GM12864 (cell line): ENCODE measurements at regions not wholly inside any gene's neighbourhood (a gene's known extent, or its start where the extent isn't known, plus 50 kb on each side); places are given as distances from the start of the nearest gene placed in this dataset.

Source experiments
- DNase-seq: peaks from one replicate; pipeline ENCODE4 v3.0.0-alpha.2; 2011; ENCODE audit warnings: low read depth
- H3K4me3 ChIP-seq: 2 replicates; pipeline ENCODE4 v1.5.1; 2011; ENCODE audit warnings: mild to moderate bottlenecking, low read depth, low read length, control low read depth
- TF ChIP-seq, protein P1 (sequence below): IDR thresholded peaks from 2 replicates; pipeline ENCODE4 v1.5.1; 2011; ENCODE audit warnings: low read depth, mild to moderate bottlenecking, moderate library complexity, low read length, control low read depth, inconsistent platforms; ENCODE audit errors: missing control alignments

DNA sequence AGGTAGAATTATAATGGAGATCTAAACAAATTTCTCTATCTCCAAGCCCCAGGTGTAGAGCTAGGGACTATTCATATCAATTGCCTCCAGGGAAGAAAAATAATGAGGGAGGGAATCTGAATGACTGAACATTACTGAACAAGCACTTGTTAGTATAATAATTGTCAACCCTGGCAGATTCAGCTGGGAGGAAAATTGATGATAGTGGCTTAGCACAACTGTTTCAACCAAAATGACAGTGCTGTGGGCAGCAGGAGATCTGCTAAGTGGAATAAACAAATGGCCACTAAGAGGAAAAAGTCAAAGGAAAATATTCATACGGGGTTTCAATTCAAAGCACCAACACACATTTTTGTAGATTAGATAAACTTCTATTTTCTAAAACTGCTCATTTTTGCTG is 294.9 kb upstream of the ZNF385D start:
- H3K4me3 ChIP-seq = no peak overlapping the region
- TF ChIP-seq, protein P1, sequence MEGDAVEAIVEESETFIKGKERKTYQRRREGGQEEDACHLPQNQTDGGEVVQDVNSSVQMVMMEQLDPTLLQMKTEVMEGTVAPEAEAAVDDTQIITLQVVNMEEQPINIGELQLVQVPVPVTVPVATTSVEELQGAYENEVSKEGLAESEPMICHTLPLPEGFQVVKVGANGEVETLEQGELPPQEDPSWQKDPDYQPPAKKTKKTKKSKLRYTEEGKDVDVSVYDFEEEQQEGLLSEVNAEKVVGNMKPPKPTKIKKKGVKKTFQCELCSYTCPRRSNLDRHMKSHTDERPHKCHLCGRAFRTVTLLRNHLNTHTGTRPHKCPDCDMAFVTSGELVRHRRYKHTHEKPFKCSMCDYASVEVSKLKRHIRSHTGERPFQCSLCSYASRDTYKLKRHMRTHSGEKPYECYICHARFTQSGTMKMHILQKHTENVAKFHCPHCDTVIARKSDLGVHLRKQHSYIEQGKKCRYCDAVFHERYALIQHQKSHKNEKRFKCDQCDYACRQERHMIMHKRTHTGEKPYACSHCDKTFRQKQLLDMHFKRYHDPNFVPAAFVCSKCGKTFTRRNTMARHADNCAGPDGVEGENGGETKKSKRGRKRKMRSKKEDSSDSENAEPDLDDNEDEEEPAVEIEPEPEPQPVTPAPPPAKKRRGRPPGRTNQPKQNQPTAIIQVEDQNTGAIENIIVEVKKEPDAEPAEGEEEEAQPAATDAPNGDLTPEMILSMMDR = no peak
- no peak for DNase-seq

DNA sequence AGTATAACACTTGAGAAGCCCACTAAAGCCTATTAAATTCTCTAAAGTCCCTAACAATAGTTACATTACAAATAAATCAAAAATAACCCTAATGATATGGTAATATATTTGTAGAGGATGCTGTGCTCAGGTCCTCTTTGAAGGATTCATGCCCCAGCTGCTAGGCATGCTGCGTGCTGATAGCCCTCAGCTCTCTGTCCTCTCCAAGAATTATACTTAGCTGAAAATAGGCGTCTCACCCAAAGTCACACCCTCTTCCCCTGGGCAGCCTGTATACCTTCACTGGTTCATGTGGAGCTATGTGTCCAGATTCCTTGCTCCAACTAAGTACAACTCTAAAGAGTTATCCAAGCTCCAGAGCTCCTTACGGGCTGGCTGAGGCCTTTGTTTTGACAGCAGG is 312.5 kb upstream of the ZNF385D start:
- TF ChIP-seq, protein P1 = no peak
- no peak for DNase-seq
- H3K4me3 ChIP-seq = no peak overlapping the region

DNA sequence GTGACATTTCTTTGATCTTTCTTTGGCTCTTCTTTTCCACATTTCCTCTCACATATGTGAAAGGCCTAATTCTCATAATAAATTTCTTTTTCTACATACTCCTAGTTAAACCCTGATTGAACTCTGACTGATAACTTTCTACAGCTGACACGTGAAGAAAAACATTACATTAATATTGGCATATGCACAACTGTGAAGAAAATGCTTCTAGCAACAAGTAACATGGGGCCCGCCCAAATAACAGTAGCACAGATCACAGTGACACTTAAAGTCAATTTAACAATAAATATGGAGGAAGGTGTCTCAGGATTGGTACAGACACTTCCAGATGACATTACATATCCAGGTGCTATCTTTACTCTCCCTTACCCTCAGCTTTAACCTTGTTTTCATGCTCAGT is 317.6 kb upstream of the ZNF385D start:
- H3K4me3 ChIP-seq = no peak overlapping the region
- DNase-seq = no peak
- TF ChIP-seq, protein P1 = no peak

DNA sequence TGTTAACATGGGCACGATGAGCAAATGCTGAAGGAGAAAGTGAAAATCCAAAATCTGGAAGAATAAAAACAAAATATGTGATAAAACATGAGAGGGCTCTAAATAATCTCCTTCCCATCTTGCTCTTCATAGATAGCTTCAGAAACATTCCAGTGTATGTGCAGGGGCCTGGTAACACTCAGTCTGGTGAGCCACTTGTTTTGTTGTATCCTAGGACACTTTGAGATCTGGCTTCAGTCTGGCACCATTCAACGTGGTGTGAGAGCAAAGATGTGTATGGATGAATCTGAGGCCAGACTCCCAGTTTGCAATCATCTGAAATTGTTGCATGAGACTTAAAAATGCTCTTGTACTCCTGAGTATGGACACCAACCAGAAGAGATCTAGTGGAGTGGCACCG is 337.2 kb upstream of the ZNF385D start:
- TF ChIP-seq, protein P1 = no peak
- DNase-seq = no peak
- H3K4me3 ChIP-seq = no peak overlapping the region

DNA sequence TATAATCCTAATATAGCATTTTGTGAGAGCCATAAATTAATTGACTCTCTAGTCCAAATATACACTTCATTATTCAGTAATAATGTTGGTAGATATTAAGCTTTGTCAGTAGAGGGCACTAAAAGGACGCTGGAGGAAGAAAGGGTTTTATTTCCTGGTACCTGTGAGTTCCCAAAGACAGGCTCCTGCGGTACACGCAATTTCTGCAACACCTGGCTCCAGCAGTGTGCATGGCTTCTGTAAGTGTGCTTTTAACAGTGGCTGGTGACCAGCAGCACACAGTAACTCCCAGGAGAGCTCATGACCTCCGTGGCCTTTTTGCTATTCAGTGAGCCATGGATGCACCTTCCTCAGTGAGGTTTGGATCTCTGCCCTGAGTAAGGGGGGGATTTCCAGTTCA is 338.3 kb upstream of the ZNF385D start:
- DNase-seq = peak; percentile 5
- TF ChIP-seq, protein P1 = peak; percentile 44
- no peak overlapping the region for H3K4me3 ChIP-seq

DNA sequence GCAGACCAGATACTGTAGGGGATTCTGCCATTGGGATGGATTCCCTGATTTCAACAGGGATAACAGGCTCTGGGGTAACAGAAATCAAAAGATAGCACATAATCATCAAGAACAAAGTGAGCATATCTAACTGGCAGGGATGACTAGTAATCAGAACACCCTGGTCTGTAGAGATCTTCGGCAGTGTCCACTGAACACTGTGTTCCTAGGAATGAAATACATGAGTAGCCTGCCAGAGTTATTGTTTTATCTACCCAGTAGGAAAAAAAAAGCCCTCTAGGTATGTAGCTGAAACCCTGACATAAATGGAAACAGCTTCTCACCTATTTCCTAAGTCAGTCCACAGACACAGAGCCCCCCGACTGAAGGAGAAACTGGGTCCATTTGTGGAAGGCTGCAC is 340.3 kb upstream of the ZNF385D start:
- TF ChIP-seq, protein P1 = no peak
- no peak overlapping the region for H3K4me3 ChIP-seq
- no peak for DNase-seq

DNA sequence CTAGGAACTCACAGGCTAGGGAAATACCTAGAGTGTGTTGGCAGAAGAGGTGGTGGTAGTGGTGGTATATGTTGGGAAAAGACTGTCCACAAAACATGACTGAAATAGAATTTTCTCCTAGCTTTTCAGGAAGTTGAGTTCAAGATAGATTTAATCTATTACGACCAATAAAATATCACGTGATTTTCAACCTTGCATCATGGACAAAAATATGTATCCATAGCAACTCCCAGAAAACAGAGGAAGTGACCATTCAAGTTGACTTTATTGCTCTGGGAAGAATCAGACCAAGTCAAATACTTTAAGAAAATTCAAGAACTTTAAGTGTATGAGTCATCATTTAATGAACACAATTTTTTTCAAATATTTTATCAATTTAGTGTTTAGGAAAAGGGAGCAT is 347.0 kb upstream of the ZNF385D start:
- DNase-seq = no peak
- TF ChIP-seq, protein P1 = no peak
- no peak overlapping the region for H3K4me3 ChIP-seq
